NCI-H510A (cell line): ENCODE measurements at regions not wholly inside any gene's neighbourhood (a gene's known extent, or its start where the extent isn't known, plus 50 kb on each side); places are given as distances from the start of the nearest gene placed in this dataset.

ENCODE experiments used
- DNase-seq: peaks from one replicate; lab custom pipeline; 2025; lab: John Stamatoyannopoulos, UW

DNA sequence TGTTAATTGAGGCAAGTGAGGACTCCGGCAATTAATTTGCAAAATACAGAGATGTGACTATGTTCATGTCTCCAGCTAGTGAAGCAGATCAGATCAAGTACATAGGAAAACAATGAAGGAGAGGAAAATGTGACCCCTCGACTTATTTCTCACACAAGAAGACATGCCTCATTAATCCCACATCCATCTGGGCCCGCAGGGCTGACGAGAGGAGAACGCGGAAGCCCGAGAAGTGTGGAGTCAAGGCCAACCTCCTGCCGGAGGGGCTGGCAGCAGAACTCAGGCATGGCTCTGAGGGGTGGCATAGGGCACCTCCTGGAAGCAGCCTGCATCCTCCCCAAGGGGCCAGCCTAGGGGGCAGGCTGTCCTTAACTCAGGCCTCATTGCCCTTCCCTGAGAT lies 54.4 kb downstream of the ZNF503 start:
- no peak for DNase-seq

DNA sequence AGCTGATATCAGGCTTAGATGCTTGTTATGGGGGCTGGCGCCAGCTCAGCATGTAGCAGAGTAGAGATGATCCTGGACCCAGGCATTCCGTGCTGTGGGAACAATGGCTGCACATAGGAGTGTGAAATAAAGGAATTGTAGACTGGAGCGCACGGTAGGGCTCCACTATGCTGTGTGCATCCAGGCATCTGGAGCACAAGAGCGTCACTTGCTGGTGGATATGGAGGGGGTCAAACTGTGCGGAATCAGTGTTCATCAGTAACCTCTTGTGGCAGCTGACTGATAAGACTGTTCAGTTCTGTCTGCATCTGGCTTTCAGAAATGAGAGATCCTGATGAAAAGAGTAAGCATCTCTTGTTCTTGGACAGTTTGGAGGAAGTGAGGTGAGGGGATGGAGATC lies 55.8 kb downstream of the ZNF503 start:
- no peak for DNase-seq

DNA sequence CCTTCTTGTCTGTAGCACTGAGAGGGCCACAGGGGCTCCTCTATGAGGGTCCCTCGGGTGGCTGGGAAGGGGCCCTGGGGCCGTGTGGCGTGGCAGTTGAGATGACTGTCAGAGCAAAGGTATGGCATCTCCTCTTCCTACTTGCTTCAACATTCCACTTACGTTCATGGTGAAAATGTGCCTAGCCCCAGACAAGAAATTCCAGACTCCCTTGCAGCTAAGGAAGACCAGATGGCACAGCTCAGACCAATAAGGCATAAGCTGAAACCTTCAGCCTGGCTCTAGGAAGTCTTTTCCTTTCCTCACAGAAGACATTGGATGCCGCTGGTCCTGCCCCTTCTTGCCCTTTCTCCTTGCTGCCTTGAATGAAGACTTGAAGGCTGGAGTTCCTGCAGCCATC lies 57.4 kb downstream of the ZNF503 start:
- no peak for DNase-seq

GRCh38 chr10:75342397-75342796 lies 59.2 kb downstream of the ZNF503 start:
- no peak for DNase-seq

DNA sequence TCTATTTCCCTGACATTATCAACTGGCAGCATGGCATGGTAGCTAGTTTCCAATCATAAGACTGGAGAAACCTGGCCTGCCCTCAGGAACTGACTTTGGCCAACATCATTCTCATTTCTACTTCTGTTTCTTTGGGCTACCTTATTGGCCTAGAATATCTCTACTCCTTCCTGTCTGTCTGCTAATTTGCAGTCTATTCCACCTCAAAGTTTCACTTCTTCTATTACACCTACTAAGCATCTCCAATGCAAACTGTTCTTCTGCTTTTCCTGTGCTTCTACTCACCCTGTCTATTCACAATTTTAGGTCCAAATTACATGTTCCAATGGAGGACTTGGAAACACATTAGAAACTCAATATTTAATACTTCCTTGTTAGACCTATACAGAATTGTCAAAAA lies 65.6 kb downstream of the ZNF503 start:
- no peak for DNase-seq

- DNase-seq = no peak
Measured at GRCh38 chr10:75335191-75335590, 66.4 kb downstream of the ZNF503 start.

DNA sequence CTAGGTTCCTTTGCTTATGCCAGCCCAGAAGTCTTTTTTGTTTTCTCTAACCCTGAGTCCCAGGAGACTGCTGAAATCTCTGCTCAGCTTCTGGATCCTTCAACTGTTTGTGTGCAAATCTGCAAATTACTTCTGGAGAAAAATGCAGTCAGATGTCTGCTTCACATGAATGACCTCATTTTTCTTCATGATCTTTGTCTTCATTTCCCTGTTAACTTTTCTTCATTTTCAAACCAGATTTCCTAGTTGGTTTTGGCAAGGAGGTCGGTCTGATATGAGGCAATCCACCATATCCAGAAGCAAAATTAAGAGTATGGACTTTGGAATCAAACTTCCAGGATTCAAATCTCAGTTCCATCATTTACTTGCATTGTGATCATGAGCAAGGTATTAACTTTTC lies 66.8 kb downstream of the ZNF503 start:
- no peak for DNase-seq

GRCh38 chr10:75332081-75332480 lies 69.5 kb downstream of the ZNF503 start:
- DNase-seq = no peak

DNA sequence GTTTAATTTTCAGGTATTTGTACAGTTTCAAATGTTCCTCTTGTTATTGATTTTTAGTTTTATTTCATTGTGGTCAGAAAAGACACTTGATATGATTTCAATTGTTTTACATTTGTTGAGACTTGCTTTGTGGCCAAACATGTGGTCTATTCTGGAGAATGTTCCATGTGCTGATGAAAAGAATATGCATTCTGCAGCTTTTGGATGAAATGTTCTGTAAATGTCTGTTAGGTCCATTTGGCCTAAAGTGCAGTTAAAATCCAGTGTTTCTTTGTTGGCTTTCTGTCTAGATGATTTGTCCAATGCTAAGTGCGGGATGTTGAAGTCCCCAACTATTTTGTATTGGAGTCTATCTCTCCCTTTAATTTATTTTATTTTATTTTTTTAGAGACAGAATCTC lies 70.5 kb downstream of the ZNF503 start:
- DNase-seq = no peak

DNA sequence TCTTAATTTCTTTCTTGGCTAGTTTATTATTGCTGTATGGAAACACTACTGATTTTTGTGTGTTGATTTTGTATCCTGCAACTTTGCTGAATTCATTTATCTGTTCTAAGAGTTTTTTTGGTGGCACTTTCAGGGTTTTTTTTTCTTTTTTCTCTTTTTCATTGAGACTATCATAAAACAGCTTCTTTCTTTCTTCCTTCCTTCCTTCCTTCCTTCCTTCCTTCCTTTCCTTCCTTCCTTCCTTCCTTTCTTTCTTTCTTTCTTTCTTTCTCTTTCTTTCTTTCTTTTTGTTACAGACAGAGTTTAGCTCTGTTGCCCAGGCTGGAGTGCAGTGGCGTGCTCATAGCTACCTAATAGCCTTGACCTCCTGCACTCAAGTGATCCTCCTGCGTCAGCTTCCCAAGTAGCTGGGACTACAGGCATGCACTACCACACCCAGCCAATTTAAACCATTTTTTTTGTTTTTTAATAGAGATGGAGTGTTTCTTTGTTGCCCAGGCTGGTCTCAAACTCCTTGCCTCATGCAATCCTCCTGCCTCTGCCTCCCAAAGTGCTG lies 72.3 kb downstream of the ZNF503 start:
- DNase-seq = no peak

- no peak for DNase-seq
Measured at GRCh38 chr10:75326306-75326705, 75.3 kb downstream of the ZNF503 start.

GRCh38 chr10:75319274-75319673 lies 82.3 kb downstream of the ZNF503 start:
- DNase-seq = no peak

- no peak for DNase-seq
Measured at GRCh38 chr10:75314570-75314969, 78.8 kb upstream of the COMTD1 start.

- no peak for DNase-seq
Measured at GRCh38 chr10:75312440-75312839, 76.7 kb upstream of the COMTD1 start.

- no peak for DNase-seq
Measured at GRCh38 chr10:75305675-75306074, 69.9 kb upstream of the COMTD1 start.

- no peak for DNase-seq
Measured at GRCh38 chr10:75304741-75305390, 69.1 kb upstream of the COMTD1 start.

- DNase-seq = no peak
Measured at GRCh38 chr10:75304313-75304712, 68.6 kb upstream of the COMTD1 start.

GRCh38 chr10:75303045-75303777 lies 67.5 kb upstream of the COMTD1 start:
- no peak for DNase-seq

DNA sequence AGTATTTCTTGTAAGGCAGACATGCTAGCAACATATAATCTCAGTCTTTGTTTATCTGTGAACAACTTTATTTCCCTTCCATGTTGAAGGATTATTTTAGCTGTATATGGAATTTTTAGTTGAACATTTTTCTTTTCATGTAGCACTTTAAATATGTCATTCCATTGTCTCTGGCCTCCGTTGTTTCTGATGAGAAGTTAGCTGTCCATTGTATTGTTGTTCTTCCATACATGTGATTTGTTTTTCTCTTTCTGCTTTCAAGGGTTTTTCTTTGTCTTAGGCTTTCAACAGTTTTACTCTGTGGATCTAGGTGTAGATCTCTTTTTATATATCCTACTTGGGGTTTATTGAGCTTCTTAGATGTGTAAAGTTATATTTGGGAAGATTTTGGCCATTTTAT lies 66.3 kb upstream of the COMTD1 start:
- DNase-seq = no peak

GRCh38 chr10:75297021-75297599 lies 61.4 kb upstream of the COMTD1 start:
- no peak for DNase-seq

DNA sequence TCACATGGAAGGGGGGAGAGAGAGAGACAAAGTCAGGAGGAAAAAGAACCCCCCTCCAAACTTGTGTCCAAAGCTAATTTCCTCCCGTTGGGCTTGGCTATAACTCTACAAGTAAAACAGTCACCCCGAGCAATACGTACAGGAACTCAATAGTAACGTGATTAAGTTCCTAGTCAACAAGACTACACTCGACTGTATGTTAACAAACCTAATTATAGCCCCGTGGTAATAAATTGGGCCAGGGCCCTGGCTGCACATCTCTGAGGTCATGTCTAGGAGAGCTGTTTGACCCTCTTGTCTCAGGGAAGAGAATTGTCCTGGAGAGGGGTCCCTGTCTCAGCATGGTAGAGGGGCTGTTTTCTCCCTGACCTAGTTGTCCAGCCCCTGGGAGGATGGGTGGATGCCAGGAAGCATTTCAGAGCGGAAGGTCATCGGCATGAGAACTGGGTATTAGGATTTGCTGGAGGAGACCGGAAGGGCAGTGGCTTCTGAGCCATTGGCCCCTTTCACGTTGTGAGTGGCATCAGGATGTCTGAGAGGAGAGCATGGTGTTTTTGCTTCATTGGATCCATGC lies 60.2 kb upstream of the COMTD1 start:
- no peak for DNase-seq

GRCh38 chr10:75294866-75295701 lies 59.3 kb upstream of the COMTD1 start:
- peak; percentile 69 for DNase-seq
